ENCODE measurements at regions not wholly inside any gene's neighbourhood (a gene's known extent, or its start where the extent isn't known, plus 50 kb on each side); places are given as distances from the start of the nearest gene placed in this dataset.

DNA sequence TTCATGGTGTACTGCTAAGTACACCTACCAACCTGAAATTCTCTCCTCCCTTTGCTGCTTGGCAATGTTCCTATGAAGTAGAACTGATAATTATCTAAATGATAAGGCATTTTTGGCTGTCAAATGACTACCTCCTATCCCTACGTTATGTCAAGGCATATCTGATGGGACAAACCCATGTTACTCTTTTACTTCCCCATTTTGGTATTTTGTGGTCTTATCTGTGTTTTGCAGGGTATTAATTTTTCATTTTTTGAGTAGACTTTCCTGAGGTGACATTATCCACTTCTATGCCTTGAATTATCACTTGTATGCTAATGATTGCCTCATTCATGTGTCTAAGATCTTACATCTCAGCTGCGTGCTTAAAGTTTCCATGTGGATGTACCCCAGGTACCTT is 499.6 kb upstream of the B3GALT2 start:
- in situ Hi-C loops (cut with HindIII; ENCODE audit: low pct_unique_long_range_greater_than_20kb, low sequenced_read_pairs) = no loop called here

DNA sequence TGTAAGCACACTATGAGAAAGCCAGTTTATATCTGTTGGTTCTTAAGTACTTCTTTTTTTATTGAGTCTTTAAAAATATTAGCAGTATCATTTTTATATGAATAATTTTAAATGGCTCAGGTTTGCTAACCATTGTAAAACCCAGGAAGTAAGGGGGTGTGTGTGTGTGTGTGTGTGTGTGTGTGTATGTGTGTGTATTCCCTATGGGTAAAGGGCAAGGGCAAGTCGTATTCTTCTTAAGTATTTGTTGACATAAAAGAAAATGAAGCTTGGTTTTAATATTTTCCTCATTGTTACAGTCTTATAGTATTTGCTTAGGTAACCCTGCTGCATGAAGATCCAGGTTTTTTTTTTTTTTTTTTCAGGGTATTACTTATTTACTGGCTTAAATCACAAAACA is 495.0 kb upstream of the B3GALT2 start:
- in situ Hi-C loops (cut with HindIII; ENCODE audit: low pct_unique_long_range_greater_than_20kb, low sequenced_read_pairs) = no loop called here
- DNase-seq (ENCODE audit: low read depth, low spot score) = no peak

More for the DNA sequence above, 499.6 kb upstream of the B3GALT2 start:
- DNase-seq (ENCODE audit: low read depth, low spot score) = no peak

- no peak for DNase-seq (ENCODE audit: low read depth, low spot score)
- in situ Hi-C loops (cut with HindIII; ENCODE audit: low pct_unique_long_range_greater_than_20kb, low sequenced_read_pairs) = no loop called here
Observed at GRCh38 chr1:193680924-193681316, 494.5 kb upstream of the B3GALT2 start.

GRCh38 chr1:193680247-193680923 is 494.0 kb upstream of the B3GALT2 start:
- DNase-seq (ENCODE audit: low read depth, low spot score) = no peak
- in situ Hi-C loops (cut with HindIII; ENCODE audit: low pct_unique_long_range_greater_than_20kb, low sequenced_read_pairs) = no loop called here

- in situ Hi-C loops (cut with HindIII; ENCODE audit: low pct_unique_long_range_greater_than_20kb, low sequenced_read_pairs) = no loop called here
- no peak for DNase-seq (ENCODE audit: low read depth, low spot score)
Observed at GRCh38 chr1:193677874-193678273, 491.5 kb upstream of the B3GALT2 start.

DNA sequence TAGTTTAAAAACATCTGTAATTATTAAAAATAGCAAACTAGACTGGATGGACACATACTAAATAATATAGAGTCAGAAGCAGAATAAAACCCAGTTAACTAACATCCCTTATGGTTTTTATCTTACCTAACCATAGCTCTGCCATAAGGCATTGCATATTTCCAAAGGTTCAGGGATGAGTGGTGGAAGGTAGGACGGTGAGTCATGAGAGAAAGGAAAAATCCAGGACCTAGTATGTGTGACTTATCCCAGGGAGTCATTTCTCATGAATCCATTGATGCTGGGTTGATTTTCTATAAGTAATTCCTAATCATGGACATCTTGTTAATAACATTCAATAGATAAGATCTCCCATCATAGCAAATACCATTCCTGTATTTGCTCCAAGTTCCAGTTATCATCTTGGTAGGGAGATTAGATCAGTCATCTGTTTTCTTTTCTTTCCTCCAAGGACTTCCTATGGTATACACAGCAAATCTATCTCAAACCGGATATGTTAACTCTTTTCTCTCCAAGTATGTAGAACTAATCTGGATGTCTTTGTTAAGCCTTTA is 490.7 kb upstream of the B3GALT2 start:
- DNase-seq (ENCODE audit: low read depth, low spot score) = no peak
- in situ Hi-C loops (cut with HindIII; ENCODE audit: low pct_unique_long_range_greater_than_20kb, low sequenced_read_pairs) = no loop called here

DNA sequence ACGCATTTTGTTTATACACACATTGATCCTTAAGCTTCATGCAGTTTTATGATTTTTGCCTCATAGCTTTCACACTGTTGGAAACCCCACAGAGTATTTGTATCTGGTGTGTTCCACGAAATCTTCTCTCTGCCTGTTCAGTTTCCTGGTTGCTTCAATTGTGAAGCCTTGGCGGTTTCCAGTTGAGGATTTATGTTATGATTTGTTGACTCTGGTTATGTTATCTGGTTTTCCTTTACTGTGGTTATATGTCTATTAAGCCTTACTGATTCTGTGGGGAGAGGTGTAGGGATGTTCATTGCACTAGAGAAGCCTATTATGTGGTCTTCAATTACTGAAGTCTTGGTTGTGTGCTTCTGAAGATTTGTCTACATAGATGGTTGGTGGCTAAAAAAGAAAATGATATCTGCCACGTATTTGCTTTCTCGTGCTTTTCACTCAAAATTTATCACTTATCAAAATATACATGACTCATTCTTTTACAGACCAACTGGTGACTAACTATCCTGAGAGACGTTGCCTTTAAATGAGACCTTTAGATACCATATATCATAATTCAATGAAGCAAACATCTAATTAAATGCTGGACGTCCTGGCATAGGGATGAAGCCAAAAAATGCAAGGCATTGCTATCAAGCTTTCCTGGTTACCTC is 488.0 kb upstream of the B3GALT2 start:
- in situ Hi-C loops (cut with HindIII; ENCODE audit: low pct_unique_long_range_greater_than_20kb, low sequenced_read_pairs) = no loop called here
- no peak for DNase-seq (ENCODE audit: low read depth, low spot score)

DNA sequence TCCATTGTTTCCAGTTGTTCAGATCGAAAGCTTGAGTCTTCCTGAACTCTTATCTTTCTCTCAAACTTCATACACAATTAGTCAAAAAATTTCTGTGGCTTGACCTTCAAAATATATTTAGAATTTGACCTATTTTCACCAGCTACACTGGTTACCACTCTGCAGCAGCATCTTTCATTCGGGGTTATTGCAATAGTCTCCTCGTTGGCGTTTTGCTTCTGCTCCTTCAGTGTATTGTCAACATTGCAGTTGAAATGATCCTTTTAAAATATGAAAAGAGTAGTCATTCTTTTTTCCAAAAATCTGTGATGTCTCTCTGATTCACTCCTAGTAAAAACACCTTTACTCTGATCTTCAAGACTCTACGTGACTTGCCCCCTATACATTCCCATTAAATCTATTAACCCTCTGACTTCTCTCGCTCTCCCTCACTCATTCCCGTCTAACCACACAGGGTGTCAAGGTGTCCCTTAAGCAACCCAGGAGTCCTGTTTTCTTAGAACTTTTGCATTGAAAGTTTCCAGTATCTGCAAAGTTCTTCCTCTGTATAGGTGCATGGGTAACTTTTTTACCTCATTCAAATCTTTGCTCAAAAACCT is 480.2 kb upstream of the B3GALT2 start:
- DNase-seq (ENCODE audit: low read depth, low spot score) = no peak
- in situ Hi-C loops (cut with HindIII; ENCODE audit: low pct_unique_long_range_greater_than_20kb, low sequenced_read_pairs) = no loop called here

DNA sequence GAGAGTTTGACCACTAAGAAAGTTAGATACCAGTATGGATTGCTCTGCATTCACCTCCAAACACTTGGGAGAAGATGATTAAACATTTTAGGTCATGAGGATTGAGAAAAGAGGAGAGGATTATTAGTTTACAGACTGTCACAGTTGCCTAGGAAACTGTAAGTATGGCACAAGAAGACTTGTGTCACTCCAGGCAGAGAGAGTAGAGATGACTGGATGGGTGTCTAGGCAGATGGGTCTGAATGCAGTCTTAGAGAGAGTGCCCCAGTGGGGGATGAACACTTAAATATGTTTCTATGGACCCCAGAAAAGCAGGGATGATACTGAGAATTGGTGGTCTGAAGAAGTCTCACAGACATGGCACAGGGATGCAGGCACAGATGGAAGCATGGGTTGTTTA is 477.6 kb upstream of the B3GALT2 start:
- DNase-seq (ENCODE audit: low read depth, low spot score) = no peak
- in situ Hi-C loops (cut with HindIII; ENCODE audit: low pct_unique_long_range_greater_than_20kb, low sequenced_read_pairs) = no loop called here

- in situ Hi-C loops (cut with HindIII; ENCODE audit: low pct_unique_long_range_greater_than_20kb, low sequenced_read_pairs) = no loop called here
- no peak for DNase-seq (ENCODE audit: low read depth, low spot score)
Observed at GRCh38 chr1:193662030-193662429, 475.6 kb upstream of the B3GALT2 start.

DNA sequence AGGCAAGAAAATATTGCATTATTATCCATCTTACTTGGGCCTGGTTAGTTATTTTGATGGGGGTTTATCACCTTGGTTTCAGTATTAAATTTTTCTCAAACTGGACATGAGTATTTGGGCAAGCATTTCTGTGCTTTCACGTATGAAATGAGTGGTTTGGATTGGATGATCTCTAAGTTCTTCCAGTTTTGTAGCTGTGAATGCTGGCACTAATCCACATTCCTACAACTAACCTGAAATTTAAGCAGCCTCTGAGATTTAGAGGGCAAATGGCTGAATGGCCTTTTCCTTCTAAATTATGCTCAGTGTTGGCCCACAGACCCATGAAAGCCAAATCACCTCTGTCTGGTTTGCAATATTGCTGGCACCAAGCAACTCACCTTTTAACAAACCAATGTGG is 475.0 kb upstream of the B3GALT2 start:
- in situ Hi-C loops (cut with HindIII; ENCODE audit: low pct_unique_long_range_greater_than_20kb, low sequenced_read_pairs) = no loop called here
- no peak for DNase-seq (ENCODE audit: low read depth, low spot score)

DNA sequence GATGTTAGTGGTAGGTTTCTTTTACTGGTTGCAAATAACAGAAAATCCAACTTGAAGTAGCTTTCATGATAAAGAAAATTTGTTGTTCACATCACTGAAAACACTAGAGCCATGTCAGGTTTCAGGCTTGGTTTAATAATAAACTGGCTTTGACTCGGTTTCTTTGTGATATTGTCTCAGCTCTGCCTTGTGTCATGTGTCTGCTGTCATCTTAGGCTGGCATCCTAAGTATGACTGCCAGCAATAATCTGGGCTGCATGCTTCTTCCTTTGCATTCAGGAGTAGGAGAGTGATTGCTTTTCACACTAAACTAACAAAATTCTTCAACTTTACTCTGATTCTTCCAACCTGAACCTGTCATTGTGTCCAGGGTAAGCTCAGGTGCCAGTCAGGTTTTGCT is 474.0 kb upstream of the B3GALT2 start:
- in situ Hi-C loops (cut with HindIII; ENCODE audit: low pct_unique_long_range_greater_than_20kb, low sequenced_read_pairs) = no loop called here
- no peak for DNase-seq (ENCODE audit: low read depth, low spot score)

- DNase-seq (ENCODE audit: low read depth, low spot score) = no peak
- in situ Hi-C loops (cut with HindIII; ENCODE audit: low pct_unique_long_range_greater_than_20kb, low sequenced_read_pairs) = no loop called here
Observed at GRCh38 chr1:193658691-193659090, 472.3 kb upstream of the B3GALT2 start.

- DNase-seq (ENCODE audit: low read depth, low spot score) = no peak
- in situ Hi-C loops (cut with HindIII; ENCODE audit: low pct_unique_long_range_greater_than_20kb, low sequenced_read_pairs) = no loop called here
Observed at GRCh38 chr1:193658081-193658480, 471.7 kb upstream of the B3GALT2 start.

GRCh38 chr1:193657552-193657951 is 471.1 kb upstream of the B3GALT2 start:
- in situ Hi-C loops (cut with HindIII; ENCODE audit: low pct_unique_long_range_greater_than_20kb, low sequenced_read_pairs) = no loop called here
- DNase-seq (ENCODE audit: low read depth, low spot score) = no peak

GRCh38 chr1:193656841-193657240 is 470.4 kb upstream of the B3GALT2 start:
- in situ Hi-C loops (cut with HindIII; ENCODE audit: low pct_unique_long_range_greater_than_20kb, low sequenced_read_pairs) = no loop called here
- DNase-seq (ENCODE audit: low read depth, low spot score) = no peak

DNA sequence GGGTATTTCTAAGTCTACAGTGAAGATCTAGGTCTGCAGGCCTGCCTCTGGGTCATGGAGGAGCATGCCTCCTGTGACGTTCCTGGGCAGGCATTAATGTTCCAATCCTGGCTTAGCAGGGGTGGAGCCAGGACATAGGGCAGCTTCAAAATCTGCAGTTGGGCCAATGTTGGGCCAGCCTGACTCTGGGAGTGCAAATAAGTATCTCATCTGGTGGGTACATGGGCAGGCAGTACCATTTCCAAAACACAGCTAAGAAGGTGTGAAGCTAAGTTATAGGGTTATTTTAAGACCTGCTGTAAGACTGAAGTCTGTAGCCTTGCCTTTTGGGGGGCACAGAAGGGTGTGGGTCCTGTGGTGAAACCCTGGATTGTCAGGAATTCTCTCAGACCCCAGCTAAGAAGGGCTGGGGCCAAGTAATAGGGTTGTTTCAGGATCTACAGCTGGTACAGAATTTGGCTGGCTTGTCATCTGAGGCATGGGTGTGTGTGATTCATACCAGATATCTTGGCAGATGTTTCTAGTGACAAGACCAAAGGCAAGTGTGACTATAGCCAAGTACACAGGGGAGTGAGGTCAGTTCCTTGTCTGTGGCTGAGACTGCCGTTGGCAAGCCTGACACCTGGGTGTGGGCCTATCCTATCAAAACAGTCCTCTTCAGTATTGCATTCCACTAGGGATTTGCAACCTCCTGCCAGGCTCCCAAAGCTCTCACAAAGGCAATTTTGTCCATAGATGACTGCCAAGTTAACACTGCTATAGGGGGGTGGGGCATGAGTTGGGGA is 468.7 kb upstream of the B3GALT2 start:
- DNase-seq (ENCODE audit: low read depth, low spot score) = no peak
- in situ Hi-C loops (cut with HindIII; ENCODE audit: low pct_unique_long_range_greater_than_20kb, low sequenced_read_pairs) = no loop called here

DNA sequence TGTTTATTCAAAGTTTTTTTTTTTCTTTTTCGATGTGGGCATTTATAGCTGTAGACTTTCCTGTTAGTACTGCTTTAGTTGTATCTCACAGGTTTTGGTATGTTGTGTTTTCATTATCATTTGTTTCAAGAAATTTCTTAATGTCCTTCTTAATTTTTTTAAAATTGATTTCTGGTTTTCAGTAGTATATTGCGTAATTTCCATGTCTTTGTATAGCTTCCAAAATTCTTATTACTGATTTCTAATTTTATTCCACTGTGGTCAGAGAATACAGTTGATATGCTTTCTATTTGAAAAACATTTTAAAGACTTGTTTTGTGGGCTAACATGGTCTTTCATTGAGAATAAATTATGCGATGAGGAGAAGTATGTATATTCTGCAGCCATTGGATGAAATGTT is 463.2 kb upstream of the B3GALT2 start:
- DNase-seq (ENCODE audit: low read depth, low spot score) = no peak
- in situ Hi-C loops (cut with HindIII; ENCODE audit: low pct_unique_long_range_greater_than_20kb, low sequenced_read_pairs) = no loop called here

All from SK-MEL-5 (cell line).